8988T (cell line): ENCODE measurements at regions not wholly inside any gene's neighbourhood (a gene's known extent, or its start where the extent isn't known, plus 50 kb on each side); places are given as distances from the start of the nearest gene placed in this dataset.

Experiments
- DNase-seq: peaks from one replicate; pipeline ENCODE4 v3.0.0; 2011

DNA sequence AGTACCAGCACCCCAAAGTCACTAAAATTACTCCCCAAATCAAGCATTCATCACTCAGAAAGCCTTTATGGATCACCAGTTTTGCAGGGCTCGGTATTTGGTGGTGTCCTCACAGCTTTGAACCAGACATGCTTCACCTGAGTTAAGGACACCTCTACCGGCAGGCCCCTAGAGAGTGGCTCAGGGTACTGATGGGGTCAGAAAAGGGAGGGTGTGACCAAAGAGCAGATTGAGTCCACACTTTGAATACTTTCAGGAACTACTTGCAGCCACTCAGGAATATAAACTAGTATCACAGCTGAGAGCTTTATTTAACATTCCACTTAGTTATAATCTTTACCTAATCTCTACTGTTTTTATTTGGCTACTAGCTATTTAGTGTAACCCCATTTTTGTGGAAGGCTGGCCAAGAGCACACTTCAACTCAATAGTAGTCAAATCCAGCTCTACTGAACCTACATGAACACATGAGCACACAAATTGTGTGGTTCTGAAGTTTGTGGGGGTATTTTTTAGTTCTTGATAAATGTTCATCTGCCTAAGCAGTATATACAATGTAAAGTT lies 109.6 kb upstream of the SPRY1 start:
- no peak for DNase-seq

DNA sequence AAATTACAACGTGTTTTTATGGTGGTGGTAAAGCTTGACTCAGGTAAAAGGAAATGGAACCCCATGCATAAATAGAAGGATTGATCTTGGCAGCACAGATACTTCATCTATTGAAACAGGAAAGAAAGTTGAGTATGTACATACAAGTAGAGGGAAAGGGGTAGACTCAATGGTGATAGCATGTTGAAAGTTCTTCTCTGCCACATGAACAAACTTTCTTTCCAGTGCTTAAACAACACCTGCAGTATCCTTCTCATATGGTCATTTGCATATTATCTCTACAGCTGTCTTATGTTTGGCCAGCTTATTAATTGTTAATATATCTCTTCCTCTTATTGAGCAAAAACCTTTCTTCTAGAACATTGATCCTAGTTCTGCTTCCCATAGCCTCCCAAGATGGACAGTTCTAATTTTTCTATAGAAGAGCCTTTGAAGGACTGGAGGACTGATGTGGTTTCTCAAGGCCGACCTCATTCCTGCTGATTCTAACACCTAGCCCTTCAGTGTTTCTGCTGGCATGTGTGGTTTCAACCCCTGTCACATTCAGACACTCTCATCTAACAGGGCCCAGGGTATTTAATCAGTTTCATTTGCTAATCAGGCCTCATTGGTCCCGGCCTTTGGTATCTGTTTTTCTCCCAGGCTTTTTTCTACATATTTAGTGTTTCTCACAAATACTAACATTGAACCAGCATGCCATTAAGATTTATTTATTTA lies 108.1 kb upstream of the SPRY1 start:
- DNase-seq: no peak

DNA sequence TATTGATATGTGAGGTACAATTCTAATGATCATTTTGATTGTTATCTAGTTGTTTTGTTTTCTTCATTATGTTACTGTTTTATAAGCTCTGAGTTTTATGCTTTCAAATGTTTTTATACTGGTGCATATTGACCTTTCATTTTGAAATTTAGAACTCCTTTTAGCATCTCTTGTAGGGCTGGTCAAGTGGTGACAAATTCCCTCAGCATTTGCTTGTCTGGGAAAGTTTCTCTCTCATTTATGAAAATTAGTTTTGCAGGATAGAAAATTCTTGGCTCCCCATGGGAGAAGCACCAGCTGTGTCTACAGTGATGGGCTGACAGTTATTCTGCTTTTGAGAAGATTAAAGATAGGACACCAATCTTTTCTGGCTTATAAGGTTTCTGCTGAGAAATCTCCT lies 105.3 kb upstream of the SPRY1 start:
- no peak for DNase-seq

DNA sequence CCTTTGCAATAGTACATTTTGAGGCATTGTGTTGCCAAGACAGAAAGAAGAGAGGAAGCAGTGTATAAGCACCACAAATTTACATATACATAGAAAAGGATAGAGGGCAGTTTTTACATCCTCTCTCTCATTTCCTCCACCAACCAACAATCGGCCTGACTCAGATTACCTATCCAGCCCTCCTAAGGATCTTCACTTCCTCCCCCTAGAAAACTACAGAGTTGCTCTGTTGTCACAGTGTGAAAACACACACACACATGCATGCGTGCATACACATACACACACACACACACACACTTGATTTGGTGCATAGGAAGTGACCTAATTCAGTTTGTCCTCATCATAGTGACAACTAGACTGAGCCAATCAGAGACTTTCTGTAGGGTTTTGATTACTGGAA lies 98.8 kb upstream of the SPRY1 start:
- no peak for DNase-seq

DNA sequence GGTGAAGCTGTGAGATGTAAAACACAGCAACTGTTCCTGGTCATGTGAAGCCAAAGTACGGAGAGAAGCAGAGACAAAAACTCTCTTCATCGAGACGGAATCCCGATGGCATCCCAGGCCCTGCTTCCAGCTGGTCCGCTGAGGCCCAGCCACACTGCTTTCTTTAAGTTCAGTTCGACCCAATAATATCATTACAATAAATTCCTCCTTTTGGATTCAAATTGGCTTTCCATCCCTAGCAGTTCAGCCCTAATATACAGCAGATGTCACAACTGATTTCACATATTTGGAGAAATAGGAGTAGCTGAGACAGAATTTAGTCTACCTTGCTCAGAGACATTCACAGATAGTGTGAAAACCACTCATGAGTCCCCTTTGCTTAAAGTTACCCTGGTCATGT lies 98.3 kb upstream of the SPRY1 start:
- no peak for DNase-seq

DNA sequence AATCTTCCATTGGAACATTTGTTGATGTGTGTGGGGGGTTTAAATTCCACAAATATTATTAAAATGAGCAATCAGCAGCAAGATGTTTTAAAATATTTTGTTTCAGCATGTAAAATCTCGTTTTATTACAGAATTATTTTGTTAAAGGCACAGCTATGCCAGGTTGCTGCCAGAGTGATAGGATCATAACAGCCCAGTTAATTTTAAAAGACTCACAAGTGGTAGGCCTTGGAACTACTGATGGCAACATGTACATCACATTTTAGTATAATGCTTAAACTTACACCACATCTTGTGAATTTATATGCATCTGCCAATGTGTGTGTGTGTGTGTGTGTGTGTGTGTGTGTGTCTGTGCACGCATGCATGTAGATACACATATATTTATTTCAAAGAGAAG lies 97.8 kb upstream of the SPRY1 start:
- DNase-seq: no peak

DNA sequence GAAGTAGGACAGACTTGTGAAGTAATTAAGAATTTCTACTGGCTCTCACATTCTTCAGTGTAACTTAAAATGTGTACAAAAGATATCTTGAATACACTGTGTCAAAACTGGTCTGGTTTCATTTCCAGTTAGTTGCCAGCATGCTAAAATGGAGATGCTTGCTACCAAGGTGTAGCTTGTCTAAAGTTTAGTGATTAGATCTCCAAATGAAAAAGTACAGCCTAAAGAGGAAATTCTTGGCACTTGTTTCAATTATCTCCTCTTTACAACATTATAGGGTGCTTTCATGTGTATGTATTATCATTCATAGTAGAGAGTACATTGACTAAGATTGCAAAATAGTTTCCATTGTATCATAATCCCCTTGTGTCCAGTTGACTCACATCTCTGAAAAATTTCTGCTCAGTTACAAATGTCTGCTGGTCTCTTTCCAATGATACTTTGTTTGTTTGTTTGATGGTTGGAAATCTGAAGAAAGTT lies 97.3 kb upstream of the SPRY1 start:
- DNase-seq: no peak

DNA sequence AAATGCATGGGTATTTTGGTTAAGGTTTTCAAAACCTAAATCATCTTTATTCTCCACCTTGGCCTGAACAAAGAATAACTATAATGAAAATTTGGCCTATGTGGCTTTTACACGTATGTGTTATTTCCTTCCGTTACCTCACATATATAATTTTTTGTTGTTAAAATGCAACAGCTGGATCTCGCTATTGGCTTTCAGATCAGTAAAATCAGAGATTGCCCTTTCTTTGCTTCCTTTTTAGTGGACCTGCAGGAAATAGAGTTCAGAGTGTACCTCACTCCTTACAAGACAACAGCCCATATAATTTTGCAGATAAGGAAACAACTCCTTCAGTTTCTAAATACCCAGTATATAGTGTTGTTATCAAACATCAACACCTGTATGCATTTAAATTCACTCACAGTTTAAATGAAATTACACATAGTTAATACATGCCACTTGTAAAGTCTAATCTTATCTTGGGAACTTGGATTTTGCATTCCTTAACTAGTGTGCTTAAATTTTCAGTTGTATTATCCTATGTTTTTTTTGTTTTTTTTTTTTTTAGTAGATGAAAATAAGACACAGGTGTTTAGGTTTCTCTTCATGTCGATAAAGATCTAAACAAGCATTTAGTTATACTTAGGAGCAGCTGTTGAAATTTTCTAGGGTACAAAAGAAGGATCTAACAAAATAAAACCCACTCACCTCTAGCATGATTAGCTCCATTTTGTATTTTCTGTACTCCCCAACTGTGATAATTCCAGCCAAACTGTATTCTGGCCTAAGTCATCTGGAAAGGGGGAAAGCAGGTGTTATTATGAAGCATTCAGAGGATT lies 96.2 kb upstream of the SPRY1 start:
- DNase-seq: no peak

DNA sequence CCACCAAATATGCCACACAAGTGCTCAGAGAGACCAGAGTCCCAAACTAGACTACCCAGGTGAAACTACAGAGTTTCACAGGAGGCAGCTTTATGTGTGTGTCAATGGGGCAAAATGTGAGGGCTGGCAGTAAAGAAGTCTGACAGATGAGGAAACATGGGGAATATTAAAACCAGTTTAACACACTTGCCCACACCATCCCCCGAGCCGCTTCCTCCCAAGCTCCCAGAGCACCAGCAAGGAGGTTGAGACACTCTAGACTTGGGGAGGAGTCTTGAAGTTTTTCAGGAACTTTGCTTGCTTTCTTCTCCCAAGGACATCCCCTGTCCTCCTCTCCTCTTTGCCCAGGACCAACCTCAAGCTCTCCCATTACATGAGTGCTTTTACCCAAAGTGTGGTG lies 94.7 kb upstream of the SPRY1 start:
- DNase-seq: no peak

DNA sequence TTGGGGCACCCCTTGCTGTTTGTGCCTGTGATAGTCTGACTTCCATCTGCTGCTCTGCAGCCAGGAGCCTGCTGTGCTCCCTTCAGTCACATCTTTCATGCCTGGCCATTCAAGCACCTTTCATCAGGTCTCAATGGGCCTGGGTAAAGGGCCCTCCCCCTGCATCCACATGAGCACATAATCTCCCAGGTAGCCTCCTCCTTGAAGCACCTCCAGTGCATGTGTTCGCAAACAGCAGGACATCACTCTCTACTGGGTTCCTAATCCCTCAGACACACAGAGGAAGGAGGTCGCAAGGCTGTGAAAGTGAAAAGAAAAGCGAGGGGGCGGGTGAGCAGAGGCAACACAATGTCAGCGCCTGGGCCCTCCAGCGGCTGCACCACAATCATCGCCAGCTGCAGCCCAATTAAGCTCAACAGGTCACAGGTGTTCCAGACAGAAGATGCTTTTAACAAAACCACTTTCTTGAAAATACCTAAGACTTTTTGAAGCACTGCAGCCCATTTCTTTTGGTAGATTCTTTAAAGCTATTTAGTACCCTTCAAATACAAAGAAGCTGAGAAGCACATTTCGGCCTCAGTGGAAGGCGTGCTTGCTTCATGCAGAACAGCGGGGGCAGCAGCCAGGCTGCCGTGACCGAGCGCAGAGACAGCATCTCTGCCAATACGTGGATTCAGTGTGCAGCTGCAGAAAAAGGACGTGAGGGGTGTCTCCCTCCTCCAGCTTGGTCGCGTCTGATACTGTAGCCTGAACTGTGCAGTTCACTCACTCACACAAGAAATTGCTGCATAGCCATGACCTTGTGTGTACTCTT lies 92.2 kb upstream of the SPRY1 start:
- no peak for DNase-seq

DNA sequence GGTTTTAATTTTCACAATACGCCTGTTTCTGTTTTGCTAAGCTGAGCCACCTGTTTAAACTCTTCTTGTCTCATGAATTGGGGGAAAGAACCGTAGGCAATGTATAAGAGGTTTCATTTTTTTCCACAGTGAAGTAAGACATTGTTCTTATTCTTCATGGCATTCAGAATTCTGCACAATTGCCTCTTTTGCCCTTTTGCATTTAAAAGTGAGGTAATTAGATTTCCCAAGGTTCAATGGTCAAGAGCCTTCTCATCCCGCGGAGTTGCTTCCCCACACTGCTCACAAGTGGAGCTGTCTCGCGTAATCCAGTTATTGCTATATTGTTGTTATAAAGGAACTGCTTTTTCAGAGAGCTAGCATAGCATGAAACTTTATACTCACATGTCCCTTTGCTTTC lies 90.9 kb upstream of the SPRY1 start:
- no peak for DNase-seq

DNA sequence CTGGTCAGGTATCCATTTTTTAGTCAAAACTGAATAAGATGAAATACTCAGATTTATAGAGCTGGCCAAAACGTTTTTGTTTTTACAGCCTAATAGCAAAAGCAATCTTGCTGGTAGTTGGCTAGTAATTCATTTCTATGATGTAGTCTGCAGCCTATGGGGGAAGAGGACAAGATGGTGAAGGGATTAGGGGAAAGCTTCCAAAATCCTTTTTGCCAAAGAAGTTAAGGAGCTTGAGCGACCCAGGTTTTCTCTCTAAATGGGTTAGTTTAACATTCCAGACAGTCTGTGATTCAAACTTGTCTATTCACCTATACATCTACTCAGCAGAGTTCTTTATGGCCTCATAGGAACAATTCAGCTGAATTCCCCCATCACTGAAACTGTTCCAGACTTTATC lies 89.8 kb upstream of the SPRY1 start:
- DNase-seq: no peak

DNA sequence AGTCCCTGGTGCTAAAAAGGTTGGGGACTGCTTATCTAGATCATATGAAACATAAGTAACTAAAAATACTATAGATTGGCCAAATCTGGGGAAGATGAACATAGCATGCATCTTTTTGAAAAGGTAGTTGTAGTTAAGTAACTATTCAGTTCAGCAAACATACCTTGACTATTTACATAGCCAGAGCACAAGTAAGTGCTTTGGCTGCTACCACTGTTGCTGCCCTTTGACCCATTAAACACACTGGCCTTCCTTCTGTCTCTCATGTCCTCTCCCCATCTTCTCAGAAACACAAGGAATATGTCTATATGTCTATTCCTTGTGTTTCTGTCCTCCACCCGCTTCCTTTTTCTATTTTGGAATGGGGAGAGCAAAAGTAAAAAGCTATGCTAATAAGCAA lies 87.9 kb upstream of the SPRY1 start:
- no peak for DNase-seq

DNA sequence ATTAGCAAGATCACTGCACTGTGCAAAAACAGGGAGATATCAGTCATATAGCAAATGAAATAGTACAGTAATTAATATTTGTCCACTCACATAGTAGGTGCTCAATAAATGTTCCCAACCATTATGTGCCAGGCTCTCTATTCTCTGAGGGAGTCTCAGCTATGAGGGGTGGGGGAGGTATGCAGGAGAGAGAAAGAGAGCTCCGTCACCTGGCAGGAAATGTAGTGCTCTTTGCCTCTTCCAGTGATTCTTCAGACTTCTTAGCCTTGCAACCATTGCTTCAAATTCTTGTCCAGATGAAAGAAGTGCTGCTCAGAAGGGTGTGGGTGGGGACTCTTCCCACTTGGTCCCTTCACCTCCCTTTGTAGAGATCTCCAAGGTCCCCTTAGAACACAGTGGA lies 84.5 kb upstream of the SPRY1 start:
- no peak for DNase-seq

DNA sequence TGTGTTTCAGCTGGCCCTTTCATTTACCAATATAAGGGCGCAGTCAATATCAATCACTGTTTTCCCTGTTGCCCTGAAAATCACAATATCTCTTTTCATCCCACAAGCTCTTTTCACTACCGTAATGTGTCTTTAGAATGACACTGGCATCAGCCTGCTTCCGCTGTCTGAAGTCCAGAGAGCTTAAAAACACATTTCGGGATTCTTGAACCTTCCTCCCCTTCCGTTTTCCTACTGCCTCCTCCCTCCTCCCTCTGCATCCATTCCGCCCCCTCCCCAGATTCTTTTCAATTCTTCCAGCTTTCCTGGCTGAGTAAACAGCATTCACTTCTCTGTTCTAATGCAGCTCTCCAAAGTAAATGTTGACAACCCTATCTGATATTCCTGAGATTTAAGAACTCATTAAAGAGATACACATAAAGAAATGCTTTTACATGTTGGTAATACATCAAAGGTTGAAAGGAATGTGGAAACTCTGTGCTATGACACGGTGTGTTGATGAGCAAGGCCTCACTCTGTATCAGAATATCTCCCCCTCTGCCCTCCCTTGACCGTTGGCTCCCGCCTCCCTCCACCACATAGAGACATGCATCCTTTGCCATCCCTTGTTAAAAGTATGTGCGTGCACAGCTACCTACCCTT lies 83.5 kb upstream of the SPRY1 start:
- no peak for DNase-seq

DNA sequence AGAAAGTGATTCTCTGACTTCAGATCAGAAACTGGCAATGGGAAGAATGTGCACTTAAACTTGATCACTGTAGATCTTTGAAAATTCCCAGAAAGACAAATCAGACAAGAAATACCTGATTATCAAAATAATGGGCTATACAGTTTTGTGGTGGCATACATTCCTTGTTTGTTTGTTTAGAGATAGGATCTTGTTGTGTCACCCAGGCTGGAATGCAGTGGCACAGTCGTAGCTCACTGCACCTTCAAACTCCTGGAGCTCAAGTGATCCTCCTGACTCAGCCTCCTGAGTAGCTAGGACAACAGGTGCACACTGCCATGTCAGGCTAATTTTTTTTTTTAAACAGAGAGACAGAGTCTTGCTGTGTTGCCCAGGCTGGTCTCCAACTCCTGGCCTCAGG lies 81.0 kb upstream of the SPRY1 start:
- DNase-seq: no peak

DNA sequence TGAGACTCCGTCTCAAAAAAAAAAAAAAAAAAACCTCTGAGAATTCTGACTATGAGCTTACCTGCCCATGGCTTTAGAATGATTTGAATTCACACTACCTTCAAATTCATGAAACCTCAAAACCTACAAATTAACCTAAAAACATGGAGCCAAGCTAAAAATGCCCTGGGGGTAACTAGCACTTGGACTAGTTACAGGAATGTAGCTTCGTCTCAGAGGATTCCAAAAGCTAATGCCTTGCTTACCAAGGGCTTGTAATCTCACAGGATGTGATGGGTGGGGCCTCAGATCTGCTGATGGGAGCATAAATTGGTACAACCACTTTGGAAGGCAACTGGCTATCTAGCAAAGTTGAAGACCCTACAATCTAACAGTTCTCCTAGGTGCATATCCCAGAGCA lies 79.4 kb upstream of the SPRY1 start:
- no peak for DNase-seq

DNA sequence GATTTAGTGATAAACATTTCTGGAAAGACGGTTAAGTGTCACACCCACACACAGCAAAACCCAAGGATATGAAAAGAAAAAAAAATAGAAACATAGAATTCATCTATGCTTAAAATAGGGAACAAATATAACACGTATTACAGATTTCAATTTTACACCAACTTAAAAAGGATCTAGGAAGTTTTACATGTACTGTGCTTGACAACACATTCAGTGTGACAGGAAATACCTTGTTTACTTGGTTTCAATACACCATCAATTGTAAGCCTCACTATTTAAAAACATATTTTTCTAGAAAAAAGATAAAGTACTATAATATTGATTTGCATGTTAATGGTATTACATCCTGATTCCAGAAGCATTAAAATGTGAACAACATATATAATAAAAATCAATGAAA lies 77.0 kb upstream of the SPRY1 start:
- no peak for DNase-seq

DNA sequence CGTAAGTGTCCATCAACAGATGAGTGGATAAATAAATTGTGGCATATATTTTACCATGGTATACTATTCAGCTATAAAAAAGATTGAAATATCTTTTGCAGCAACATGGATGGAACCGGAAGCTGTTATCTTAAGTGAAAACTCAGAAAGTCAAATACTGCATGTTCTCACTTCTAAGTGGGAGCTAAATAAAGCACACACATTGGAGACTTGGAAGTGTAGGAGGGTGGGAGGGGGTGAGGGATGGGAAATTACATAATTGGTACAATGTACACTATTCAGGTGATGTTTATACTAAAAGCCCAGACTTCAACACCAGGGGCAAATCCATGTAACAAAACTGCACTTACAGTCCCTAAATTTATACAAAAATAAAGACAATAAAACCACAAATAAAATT lies 72.6 kb upstream of the SPRY1 start:
- DNase-seq: no peak

DNA sequence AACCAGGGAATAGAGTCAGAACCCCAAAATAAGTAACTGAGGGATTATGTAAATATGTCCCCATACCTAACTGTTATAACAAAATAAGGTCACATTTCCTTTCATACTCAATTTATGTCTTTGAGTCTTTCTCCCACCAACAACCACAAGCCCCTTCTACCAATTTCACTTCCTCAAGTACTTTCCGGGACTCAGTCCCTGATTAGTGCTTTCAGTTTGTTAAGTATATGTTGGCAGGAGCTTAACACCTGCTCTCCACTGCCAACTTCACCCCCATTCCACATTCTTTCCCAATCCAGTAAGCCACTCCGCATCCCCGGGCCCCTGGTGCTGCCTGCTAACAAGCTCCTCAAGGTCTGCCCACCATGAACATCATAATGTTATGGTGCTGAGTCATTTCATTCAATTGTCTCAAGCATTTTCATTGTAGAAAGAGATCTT lies 71.3 kb upstream of the SPRY1 start:
- no peak for DNase-seq

DNA sequence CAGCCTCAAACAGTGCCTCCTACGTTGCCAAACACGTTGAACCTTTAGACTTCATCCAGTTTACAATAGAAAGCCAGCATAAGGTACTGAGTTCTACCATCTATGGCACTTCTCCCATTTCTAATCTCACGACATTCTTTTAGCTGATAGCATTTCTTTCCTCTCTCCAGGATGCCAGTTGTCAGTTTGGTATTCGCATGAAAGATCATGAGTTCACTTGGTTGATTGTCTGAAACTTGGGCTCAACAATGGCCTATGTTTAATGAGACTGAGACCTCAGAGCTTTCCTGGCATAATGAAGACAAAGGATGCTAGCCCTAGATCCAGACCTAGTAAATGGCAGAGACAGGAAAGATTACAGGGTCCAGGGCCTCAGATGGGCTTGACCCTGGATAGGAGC lies 69.2 kb upstream of the SPRY1 start:
- no peak for DNase-seq

DNA sequence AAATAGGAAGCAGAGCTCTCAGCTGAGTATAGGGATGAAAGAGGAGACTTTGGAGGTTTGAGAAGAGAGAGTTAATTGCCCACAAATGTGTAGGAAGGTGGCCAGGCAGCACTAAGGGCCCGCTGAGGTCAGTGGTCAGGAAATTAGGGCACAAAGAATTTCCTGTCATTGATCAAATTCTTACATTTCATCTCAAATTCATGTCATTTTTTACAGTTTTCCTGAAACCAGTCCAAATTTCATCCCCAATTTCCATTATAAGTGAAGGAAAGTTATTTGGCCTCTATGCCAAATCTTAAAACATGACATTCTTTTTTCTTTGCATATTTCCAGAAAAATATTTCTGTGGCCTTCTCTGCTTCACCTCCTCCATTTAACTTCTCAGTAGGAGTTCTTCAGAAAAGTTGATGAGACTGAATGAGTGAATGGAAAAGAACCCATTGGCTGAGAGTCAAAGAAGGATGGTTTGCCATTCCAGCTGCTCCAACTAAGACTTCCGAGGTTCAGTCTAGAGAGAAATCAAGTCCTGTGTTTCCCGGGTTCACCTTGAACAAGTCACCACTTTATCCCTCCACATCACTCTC lies 68.7 kb upstream of the SPRY1 start:
- no peak for DNase-seq
